ENCODE measurements at regions not wholly inside any gene's neighbourhood (a gene's known extent, or its start where the extent isn't known, plus 50 kb on each side); places are given as distances from the start of the nearest gene placed in this dataset.

- H3K9me3 Mint-ChIP-seq (ENCODE audit: unreplicated experiment) = no peaks in the 10 kb centered on the region
- no peak overlapping the region for H3K27ac Mint-ChIP-seq (ENCODE audit: low read depth, unreplicated experiment)
- intact Hi-C loops (cut with micrococcal nuclease) = no loop called here
- H3K27me3 Mint-ChIP-seq (ENCODE audit: insufficient read depth, unreplicated experiment) = peaks cover 12% of the 10 kb centered on the region
- no peak for DNase-seq (ENCODE audit: unreplicated experiment)
- no peaks in the 10 kb centered on the region for H3K36me3 Mint-ChIP-seq (ENCODE audit: insufficient read depth, unreplicated experiment)
- no peaks in the 10 kb centered on the region for H3K4me1 Mint-ChIP-seq (ENCODE audit: insufficient read depth, unreplicated experiment)
- TF ChIP-seq CTCF (IDR thresholded peaks at IDR 0.05; ENCODE audit: unreplicated experiment) = no peak
- no peak overlapping the region for H3K4me3 Mint-ChIP-seq (ENCODE audit: unreplicated experiment)
- ChIA-PET POLR2A (no interaction called here), CTCF (no interaction called here)
- no TSS peak for BruUV-seq (replicated peaks)
Observed at GRCh38 chr17:52395308-52395707, 236.8 kb upstream of the CA10 start.

- no peak for TF ChIP-seq CTCF (IDR thresholded peaks at IDR 0.05; ENCODE audit: unreplicated experiment)
- H3K27me3 Mint-ChIP-seq (ENCODE audit: insufficient read depth, unreplicated experiment) = peaks cover 41% of the 10 kb centered on the region
- no TSS peak for BruUV-seq (replicated peaks)
- no peak overlapping the region for H3K27ac Mint-ChIP-seq (ENCODE audit: low read depth, unreplicated experiment)
- intact Hi-C loops (cut with micrococcal nuclease) = no loop called here
- no peak overlapping the region for H3K4me3 Mint-ChIP-seq (ENCODE audit: unreplicated experiment)
- H3K4me1 Mint-ChIP-seq (ENCODE audit: insufficient read depth, unreplicated experiment) = no peaks in the 10 kb centered on the region
- no peaks in the 10 kb centered on the region for H3K36me3 Mint-ChIP-seq (ENCODE audit: insufficient read depth, unreplicated experiment)
- no peak for DNase-seq (ENCODE audit: unreplicated experiment)
- H3K9me3 Mint-ChIP-seq (ENCODE audit: unreplicated experiment) = no peaks in the 10 kb centered on the region
- ChIA-PET CTCF (interaction anchor here (0.6 to 1.2 kb wide), 2 partner anchors 8 to 278 kb away, joined by 3 read pairs; no protein-coding TSS in a partner anchor), POLR2A (interaction anchor here (0.6 kb wide), 1 partner anchor 504 kb away, joined by 4 read pairs; no protein-coding TSS in a partner anchor)
Observed at GRCh38 chr17:52390422-52390821, 231.9 kb upstream of the CA10 start.

GRCh38 chr17:52389632-52390031 is 231.1 kb upstream of the CA10 start:
- H3K27me3 Mint-ChIP-seq (ENCODE audit: insufficient read depth, unreplicated experiment) = peaks cover 49% of the 10 kb centered on the region
- no peaks in the 10 kb centered on the region for H3K36me3 Mint-ChIP-seq (ENCODE audit: insufficient read depth, unreplicated experiment)
- intact Hi-C loops (cut with micrococcal nuclease) = no loop called here

GRCh38 chr17:52388941-52389340 is 230.4 kb upstream of the CA10 start:
- no peak for DNase-seq (ENCODE audit: unreplicated experiment)
- Mint-ChIP-seq H3K4me3 (ENCODE audit: unreplicated experiment) (no peak overlapping the region), H3K9me3 (ENCODE audit: unreplicated experiment) (no peaks in the 10 kb centered on the region), H3K27ac (ENCODE audit: low read depth, unreplicated experiment) (no peak overlapping the region), H3K27me3 (ENCODE audit: insufficient read depth, unreplicated experiment) (peaks cover 50% of the 10 kb centered on the region), H3K36me3 (ENCODE audit: insufficient read depth, unreplicated experiment) (no peaks in the 10 kb centered on the region), H3K4me1 (ENCODE audit: insufficient read depth, unreplicated experiment) (no peaks in the 10 kb centered on the region)
- TF ChIP-seq CTCF (IDR thresholded peaks at IDR 0.05; ENCODE audit: unreplicated experiment) = no peak
- intact Hi-C loops (cut with micrococcal nuclease) = no loop called here
- CTCF ChIA-PET = no interaction called here
- no TSS peak for BruUV-seq (replicated peaks)
- POLR2A ChIA-PET = no interaction called here

More at GRCh38 chr17:52389632-52390031, 231.1 kb upstream of the CA10 start:
- no peak for DNase-seq (ENCODE audit: unreplicated experiment)
- POLR2A ChIA-PET = no interaction called here
- TF ChIP-seq CTCF (IDR thresholded peaks at IDR 0.05; ENCODE audit: unreplicated experiment) = no peak
- H3K27ac Mint-ChIP-seq (ENCODE audit: low read depth, unreplicated experiment) = no peak overlapping the region
- no TSS peak for BruUV-seq (replicated peaks)
- no peaks in the 10 kb centered on the region for H3K4me1 Mint-ChIP-seq (ENCODE audit: insufficient read depth, unreplicated experiment)
- CTCF ChIA-PET = interaction anchor here (0.6 kb wide), 1 partner anchor 244 kb away, joined by 3 read pairs; no protein-coding TSS in a partner anchor
- no peak overlapping the region for H3K4me3 Mint-ChIP-seq (ENCODE audit: unreplicated experiment)
- no peaks in the 10 kb centered on the region for H3K9me3 Mint-ChIP-seq (ENCODE audit: unreplicated experiment)
